Activated CD8-positive, alpha-beta memory T cell treated with anti-CD3 and anti-CD28 coated beads for 4 hours (primary cell): ENCODE measurements at regions not wholly inside any gene's neighbourhood (a gene's known extent, or its start where the extent isn't known, plus 50 kb on each side); places are given as distances from the start of the nearest gene placed in this dataset.

Experiments used
- DNase-seq, 2 donors: peaks; one replicate each; pipeline ENCODE4 v3.0.0-alpha.2; 2020; ENCODE audit warnings: low read depth in 2 of 2

GRCh38 chr7:155138204-155138603 lies 68.1 kb downstream of the HTR5A start:
- no peak for DNase-seq

- DNase-seq: no peak
Measured at GRCh38 chr7:155141562-155141961, 71.4 kb downstream of the HTR5A start.

- DNase-seq: no peak
Measured at GRCh38 chr7:155143381-155143780, 73.3 kb downstream of the HTR5A start.

GRCh38 chr7:155144371-155144770 lies 74.2 kb downstream of the HTR5A start:
- no peak for DNase-seq

- DNase-seq: no peak
Measured at GRCh38 chr7:155145477-155146255, 75.5 kb downstream of the HTR5A start.

GRCh38 chr7:155147172-155147571 lies 77.0 kb downstream of the HTR5A start:
- DNase-seq: no peak

- DNase-seq: no peak
Measured at GRCh38 chr7:155147624-155148023, 77.5 kb downstream of the HTR5A start.

GRCh38 chr7:155153676-155154075 lies 83.6 kb downstream of the HTR5A start:
- no peak for DNase-seq

GRCh38 chr7:155154586-155154985 lies 84.5 kb downstream of the HTR5A start:
- DNase-seq: no peak

GRCh38 chr7:155161690-155162089 lies 91.6 kb downstream of the HTR5A start:
- DNase-seq: no peak

GRCh38 chr7:155162422-155162821 lies 92.3 kb downstream of the HTR5A start:
- no peak for DNase-seq

- no peak for DNase-seq
Measured at GRCh38 chr7:155163696-155164095, 93.6 kb downstream of the HTR5A start.

GRCh38 chr7:155164316-155164715 lies 94.2 kb downstream of the HTR5A start:
- no peak for DNase-seq

GRCh38 chr7:155166108-155166507 lies 96.0 kb downstream of the HTR5A start:
- no peak for DNase-seq

GRCh38 chr7:155166673-155167370 lies 96.7 kb downstream of the HTR5A start:
- no peak for DNase-seq

- DNase-seq: no peak
Measured at GRCh38 chr7:155167706-155168365, 97.7 kb downstream of the HTR5A start.

- no peak for DNase-seq
Measured at GRCh38 chr7:155168597-155169480, 98.7 kb downstream of the HTR5A start.

GRCh38 chr7:155169498-155170065 lies 99.5 kb downstream of the HTR5A start:
- DNase-seq: no peak

- no peak for DNase-seq
Measured at GRCh38 chr7:155170331-155170730, 100.2 kb downstream of the HTR5A start.

GRCh38 chr7:155172141-155172540 lies 102.0 kb downstream of the HTR5A start:
- DNase-seq: no peak

- DNase-seq: no peak
Measured at GRCh38 chr7:155173905-155174304, 103.8 kb downstream of the HTR5A start.
